Activated B cell treated with CpG ODN at 0.5 μM for 24 hours (primary cell): ENCODE measurements at regions not wholly inside any gene's neighbourhood (a gene's known extent, or its start where the extent isn't known, plus 50 kb on each side); places are given as distances from the start of the nearest gene placed in this dataset.

Source experiments
- ATAC-seq: fragments of 200-7000 bp; cut with Tn5 transposase; one replicate; pipeline ENCODE4 v1.10.0; 2021; ENCODE audit warnings: low read depth, mild to moderate bottlenecking, moderate library complexity
- CTCF ChIA-PET: fragments of 350-600 bp; sonication (Branson Sonifier 250); formaldehyde crosslinking; loops from one replicate; lab custom pipeline; 2021; ENCODE audit warnings: antibody characterized with exemption; lab: Charles Lee
- POLR2A ChIA-PET: fragments of 350-600 bp; sonication (Branson Sonifier 250); formaldehyde crosslinking; loops from one replicate; lab custom pipeline; 2021; ENCODE audit warnings: antibody characterized with exemption; lab: Charles Lee
- DNase-seq: peaks from one replicate; pipeline ENCODE4 v3.0.0; 2022
- H3K27ac Mint-ChIP-seq: one replicate; pipeline ENCODE4 v1.8.0; 2020; ENCODE audit warnings: mixed read lengths
- H3K27me3 Mint-ChIP-seq: one replicate; pipeline ENCODE4 v1.8.0; 2021; ENCODE audit warnings: mixed read lengths
- H3K36me3 Mint-ChIP-seq: one replicate; pipeline ENCODE4 v1.8.0; 2021; ENCODE audit warnings: low read depth, mixed read lengths
- H3K4me1 Mint-ChIP-seq: one replicate; pipeline ENCODE4 v1.8.0; 2021; ENCODE audit warnings: mixed read lengths
- H3K4me3 Mint-ChIP-seq: one replicate; pipeline ENCODE4 v1.8.0; 2020; ENCODE audit warnings: mild to moderate bottlenecking, mixed read lengths
- H3K9me3 Mint-ChIP-seq: one replicate; pipeline ENCODE4 v1.8.0; 2020; ENCODE audit warnings: mixed read lengths
- intact Hi-C: fragments of 100-400 bp; cut with micrococcal nuclease; formaldehyde crosslinking; loops from one replicate; pipeline ENCODE4 v1.15.1; 2024
- TF ChIP-seq, protein P1 (sequence below): fragments of 200-600 bp; IDR thresholded peaks from one replicate; pipeline ENCODE4 v1.8.0; 2022; ENCODE audit warnings: antibody characterized with exemption, mild to moderate bottlenecking

DNA sequence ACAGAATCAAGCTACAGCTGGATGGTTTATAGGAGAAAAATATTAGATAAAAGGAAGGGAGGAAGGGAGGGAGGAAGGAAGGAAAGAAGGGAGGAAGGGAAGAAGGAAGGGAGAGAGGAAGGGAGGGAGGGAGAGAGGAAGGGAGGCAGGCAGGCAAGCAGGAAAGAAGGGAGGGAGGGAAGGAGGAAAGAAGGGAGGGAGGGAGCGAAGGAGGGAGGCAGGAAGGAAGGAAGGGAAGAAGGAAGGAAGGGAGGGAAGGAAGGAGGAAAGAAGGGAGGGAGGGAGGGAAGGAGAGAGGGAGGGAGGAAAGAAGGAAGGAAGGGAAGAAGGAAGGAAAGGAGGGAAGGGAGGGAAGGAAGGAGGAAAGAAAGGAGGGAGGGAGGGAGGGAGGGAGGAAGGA, 77.9 kb upstream of the C1QTNF7 start:
- no peak overlapping the region for H3K27ac Mint-ChIP-seq

DNA sequence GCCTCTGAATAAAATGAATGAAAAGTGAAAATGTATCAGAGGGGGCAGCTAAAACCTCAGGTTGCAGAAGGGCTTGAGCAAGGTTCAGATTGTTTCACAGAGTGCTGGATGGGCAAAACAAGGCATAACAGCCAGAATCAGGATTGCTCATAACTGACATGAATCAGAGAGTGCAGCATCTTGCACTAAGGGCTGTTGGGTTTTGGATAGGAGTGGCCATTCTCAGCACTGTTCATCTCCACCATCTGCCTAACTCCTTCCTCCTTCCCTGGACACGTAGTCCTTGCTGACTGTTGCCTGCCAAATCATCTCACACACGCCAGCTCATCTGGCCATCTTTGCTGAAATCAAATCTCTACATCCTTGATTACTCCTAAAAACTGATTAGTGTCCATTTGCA, 75.3 kb upstream of the C1QTNF7 start:
- ATAC-seq, result no peak
- peaks cover 6% of the 10 kb centered on the region for H3K27me3 Mint-ChIP-seq
- H3K4me1 Mint-ChIP-seq, result peaks cover 23% of the 10 kb centered on the region
- H3K4me3 Mint-ChIP-seq, result no peak overlapping the region
- TF ChIP-seq, protein P1, sequence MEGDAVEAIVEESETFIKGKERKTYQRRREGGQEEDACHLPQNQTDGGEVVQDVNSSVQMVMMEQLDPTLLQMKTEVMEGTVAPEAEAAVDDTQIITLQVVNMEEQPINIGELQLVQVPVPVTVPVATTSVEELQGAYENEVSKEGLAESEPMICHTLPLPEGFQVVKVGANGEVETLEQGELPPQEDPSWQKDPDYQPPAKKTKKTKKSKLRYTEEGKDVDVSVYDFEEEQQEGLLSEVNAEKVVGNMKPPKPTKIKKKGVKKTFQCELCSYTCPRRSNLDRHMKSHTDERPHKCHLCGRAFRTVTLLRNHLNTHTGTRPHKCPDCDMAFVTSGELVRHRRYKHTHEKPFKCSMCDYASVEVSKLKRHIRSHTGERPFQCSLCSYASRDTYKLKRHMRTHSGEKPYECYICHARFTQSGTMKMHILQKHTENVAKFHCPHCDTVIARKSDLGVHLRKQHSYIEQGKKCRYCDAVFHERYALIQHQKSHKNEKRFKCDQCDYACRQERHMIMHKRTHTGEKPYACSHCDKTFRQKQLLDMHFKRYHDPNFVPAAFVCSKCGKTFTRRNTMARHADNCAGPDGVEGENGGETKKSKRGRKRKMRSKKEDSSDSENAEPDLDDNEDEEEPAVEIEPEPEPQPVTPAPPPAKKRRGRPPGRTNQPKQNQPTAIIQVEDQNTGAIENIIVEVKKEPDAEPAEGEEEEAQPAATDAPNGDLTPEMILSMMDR, result no peak
- no peaks in the 10 kb centered on the region for H3K36me3 Mint-ChIP-seq
- intact Hi-C loops, result no loop called here
- no peak overlapping the region for H3K27ac Mint-ChIP-seq
- POLR2A ChIA-PET, result no interaction called here
- peaks cover 3% of the 10 kb centered on the region for H3K9me3 Mint-ChIP-seq
- DNase-seq, result no peak
- CTCF ChIA-PET, result no interaction called here

More for the DNA sequence above, 77.9 kb upstream of the C1QTNF7 start:
- Mint-ChIP-seq H3K27me3 (peaks cover 6% of the 10 kb centered on the region), H3K36me3 (no peaks in the 10 kb centered on the region), H3K9me3 (no peaks in the 10 kb centered on the region), H3K4me3 (no peak overlapping the region), H3K4me1 (peaks cover 24% of the 10 kb centered on the region)
- ATAC-seq, result no peak
- CTCF ChIA-PET, result no interaction called here
- POLR2A ChIA-PET, result no interaction called here
- TF ChIP-seq, protein P1, result no peak
- intact Hi-C loops, result no loop called here
- no peak for DNase-seq

DNA sequence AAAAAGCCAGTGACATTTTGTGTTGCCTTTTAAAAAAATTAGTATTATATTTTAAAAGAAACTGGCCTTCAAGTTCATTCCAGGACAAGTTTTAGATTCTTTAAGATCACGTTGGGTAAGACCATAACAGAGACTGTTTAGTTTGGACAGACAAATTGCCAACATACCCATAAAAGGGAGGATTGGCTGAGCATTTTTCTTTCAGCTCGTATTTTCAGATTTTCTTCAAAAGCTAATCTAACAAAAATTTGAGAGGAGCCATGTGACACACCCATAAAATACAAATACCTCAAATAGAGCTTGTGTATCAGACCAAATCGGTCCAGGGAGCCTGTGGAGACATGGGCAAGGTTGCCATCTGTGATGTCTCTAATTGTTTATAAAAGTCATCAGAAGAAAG, 74.6 kb upstream of the C1QTNF7 start:
- Mint-ChIP-seq H3K36me3 (no peaks in the 10 kb centered on the region), H3K4me3 (no peak overlapping the region), H3K9me3 (peaks cover 3% of the 10 kb centered on the region), H3K4me1 (peaks cover 23% of the 10 kb centered on the region), H3K27ac (no peak overlapping the region), H3K27me3 (peaks cover 6% of the 10 kb centered on the region)
- no peak for ATAC-seq
- no peak for DNase-seq
- ChIA-PET CTCF (interaction anchor here (1.0 kb wide), 1 partner anchor 105 kb away, joined by 5 read pairs; no protein-coding TSS in a partner anchor), POLR2A (no interaction called here)
- intact Hi-C loops, result no loop called here
- TF ChIP-seq, protein P1, result no peak

DNA sequence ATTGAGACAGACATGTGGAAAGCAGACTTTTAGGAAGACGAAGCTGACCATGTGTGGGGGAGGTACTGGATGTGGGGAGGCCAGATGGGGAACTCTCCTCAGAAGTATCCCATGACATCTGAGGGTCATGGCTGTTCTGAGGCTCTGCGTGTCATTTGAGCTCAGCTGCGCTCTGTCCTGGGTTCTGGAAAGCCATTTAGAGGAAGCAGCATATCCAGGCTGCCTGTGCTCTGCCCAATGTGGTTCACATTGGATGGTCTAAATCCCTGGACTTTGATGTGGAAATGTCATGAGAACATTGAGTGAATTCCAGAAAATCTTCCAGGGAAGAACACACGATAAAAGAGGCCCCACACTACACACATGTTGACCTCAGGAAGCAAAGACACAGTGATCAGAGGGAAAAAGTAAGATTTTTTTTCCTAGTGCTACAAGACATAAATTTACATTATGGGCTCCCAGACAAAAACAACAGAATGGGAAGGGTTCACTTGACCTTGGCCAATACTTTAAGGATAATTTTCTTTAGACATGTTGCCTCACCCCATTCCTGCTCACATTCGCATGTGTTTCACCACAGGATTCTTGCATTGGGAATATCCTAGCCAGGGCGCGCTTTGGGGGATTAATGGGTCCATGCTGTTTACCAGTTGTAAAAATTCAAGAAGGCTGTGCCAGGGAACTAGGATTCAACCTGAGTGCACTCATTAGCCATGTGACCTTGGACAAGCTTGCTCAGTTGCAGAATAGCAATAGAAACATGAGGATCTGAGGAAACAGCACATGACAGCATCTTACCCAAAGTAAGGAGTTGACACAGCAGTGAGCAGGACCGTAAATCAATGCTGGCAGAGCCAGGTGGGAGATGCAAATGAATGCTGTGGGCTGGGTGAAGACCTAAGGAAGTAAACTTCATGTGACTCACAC, 73.2 kb upstream of the C1QTNF7 start:
- TF ChIP-seq, protein P1, result no peak
- CTCF ChIA-PET, result no interaction called here
- Mint-ChIP-seq H3K4me1 (peaks cover 14% of the 10 kb centered on the region), H3K4me3 (no peak overlapping the region), H3K9me3 (peaks cover 3% of the 10 kb centered on the region), H3K36me3 (no peaks in the 10 kb centered on the region), H3K27me3 (peaks cover 6% of the 10 kb centered on the region), H3K27ac (no peak overlapping the region)
- DNase-seq, result no peak
- POLR2A ChIA-PET, result interaction anchor here (0.6 kb wide), 1 partner anchor 25 kb away, joined by 5 read pairs; no protein-coding TSS in a partner anchor
- intact Hi-C loops, result no loop called here
- peak; percentile 62 for ATAC-seq

DNA sequence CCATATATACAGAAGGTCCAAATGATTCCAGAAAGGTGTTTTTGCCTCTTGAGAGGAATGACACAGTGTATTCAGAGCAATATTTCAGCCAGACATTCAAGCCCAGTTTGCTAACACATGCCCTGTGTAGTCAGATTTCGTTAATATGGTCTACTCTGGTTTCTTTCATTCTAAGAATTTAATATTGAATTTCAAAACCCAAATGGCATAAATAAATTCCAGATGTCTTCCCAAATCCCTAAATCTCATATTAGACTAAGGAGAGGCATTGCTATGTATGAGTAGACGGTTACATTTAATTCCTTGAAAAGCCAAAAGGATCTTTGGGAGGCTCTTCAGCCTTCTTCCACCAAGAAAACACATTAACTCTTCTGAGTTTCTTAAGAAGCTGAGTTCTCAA, 66.3 kb upstream of the C1QTNF7 start:
- Mint-ChIP-seq H3K27me3 (peaks cover 4% of the 10 kb centered on the region), H3K9me3 (peaks cover 2% of the 10 kb centered on the region), H3K4me3 (no peak overlapping the region), H3K27ac (no peak overlapping the region), H3K36me3 (no peaks in the 10 kb centered on the region), H3K4me1 (peaks cover 5% of the 10 kb centered on the region)
- DNase-seq, result no peak
- CTCF ChIA-PET, result no interaction called here
- TF ChIP-seq, protein P1, result no peak
- intact Hi-C loops, result no loop called here
- ATAC-seq, result no peak
- POLR2A ChIA-PET, result no interaction called here
